H1 (cell line): ENCODE measurements at regions not wholly inside any gene's neighbourhood (a gene's known extent, or its start where the extent isn't known, plus 50 kb on each side); places are given as distances from the start of the nearest gene placed in this dataset.

Source experiments
- CTCF ChIA-PET: fragments of 300-600 bp; sonication (Branson Sonifier 250); formaldehyde crosslinking; loops from one replicate; lab custom pipeline; 2021; ENCODE audit not compliant: partially characterized antibody; lab: Charles Lee
- POLR2A ChIA-PET: fragments of 300-600 bp; sonication (Branson Sonifier 250); formaldehyde crosslinking; loops from one replicate; lab custom pipeline; 2021; ENCODE audit warnings: inconsistent platforms; ENCODE audit not compliant: partially characterized antibody; lab: Charles Lee
- DNase-seq, 2 experiments: peaks; one replicate each; pipeline versions ENCODE4 v3.0.0 to v3.0.0-alpha.2; 2010 to 2022; ENCODE audit warnings: low spot score in 2 of 2, low read depth in 1 of 2, mixed read lengths in 1 of 2
- FAIRE-seq: peaks from 2 replicates; lab custom pipeline; 2011; peaks lifted over from hg19 to GRCh38; lab: Jason Lieb, UNC
- H2AFZ ChIP-seq: 2 replicates; pipeline ENCODE4 v1.8.1; 2012; ENCODE audit warnings: low read length, inconsistent platforms
- H2AK5ac ChIP-seq: 2 replicates; pipeline ENCODE4 v1.6.1; 2013; ENCODE audit warnings: low read depth, low read length
- H2BK120ac ChIP-seq: replicated peaks from 2 replicates; pipeline ENCODE3; 2013; ENCODE audit warnings: low read depth, low read length, inconsistent platforms
- H2BK12ac ChIP-seq: 2 replicates; pipeline ENCODE4 v1.6.1; 2013; ENCODE audit warnings: low read depth, low read length
- H2BK15ac ChIP-seq: 2 replicates; pipeline ENCODE4 v1.6.1; 2013; ENCODE audit warnings: low read length
- H2BK20ac ChIP-seq: 2 replicates; pipeline ENCODE4 v1.6.1; 2013; ENCODE audit warnings: low read length
- H2BK5ac ChIP-seq: 2 replicates; pipeline ENCODE4 v1.6.1; 2013; ENCODE audit warnings: low read depth, low read length
- H3K14ac ChIP-seq: 2 replicates; pipeline ENCODE4 v1.6.1; 2013; ENCODE audit warnings: inconsistent platforms; ENCODE audit not compliant: insufficient read length
- H3K18ac ChIP-seq: 2 replicates; pipeline ENCODE4 v1.6.1; 2013; ENCODE audit warnings: low read length; ENCODE audit errors: extremely low read depth
- H3K23ac ChIP-seq: 2 replicates; pipeline ENCODE4 v1.6.1; 2013; ENCODE audit warnings: inconsistent platforms; ENCODE audit not compliant: insufficient read length
- H3K23me2 ChIP-seq: 2 replicates; pipeline ENCODE4 v1.6.1; 2013; ENCODE audit warnings: low read depth, low read length
- H3K27ac ChIP-seq: 2 replicates; pipeline ENCODE4 v1.6.1; 2011; ENCODE audit warnings: low read depth, low read length, inconsistent platforms
- H3K27me3 ChIP-seq, 4 experiments: replicated peaks in 1 of 4; 1 replicate in 1 of 4; 2 replicates in 3 of 4; pipeline versions ENCODE4 v1.6.1 to v1.8.1; 2011 to 2013; ENCODE audit warnings: low read length in 3 of 4, mild to moderate bottlenecking in 3 of 4, inconsistent platforms in 2 of 4, mixed read lengths in 2 of 4, moderate library complexity in 1 of 4; ENCODE audit not compliant: control insufficient read depth in 3 of 4, insufficient read depth in 3 of 4; ENCODE audit errors: extremely low read depth in 1 of 4
- H3K36me3 ChIP-seq, 4 experiments: 2 replicates each; pipeline versions ENCODE4 v1.6.1 to v1.8.1; 2011 to 2013; ENCODE audit warnings: mild to moderate bottlenecking in 4 of 4, low read length in 3 of 4, moderate library complexity in 2 of 4, control low read depth in 1 of 4, inconsistent platforms in 1 of 4; ENCODE audit not compliant: insufficient read depth in 4 of 4, control insufficient read depth in 2 of 4
- H3K4ac ChIP-seq: replicated peaks from 2 replicates; pipeline ENCODE3; 2013; ENCODE audit warnings: low read length, low read depth, mixed read lengths, inconsistent platforms; ENCODE audit not compliant: insufficient read length
- H3K4me1 ChIP-seq, 4 experiments: replicated peaks in 1 of 4; 1 replicate in 1 of 4; 2 replicates in 3 of 4; pipeline versions ENCODE4 v1.6.1 to v1.8.1; 2011 to 2013; ENCODE audit warnings: low read length in 3 of 4, inconsistent platforms in 2 of 4, mixed read lengths in 1 of 4; ENCODE audit not compliant: insufficient read depth in 4 of 4, control insufficient read depth in 3 of 4
- H3K4me2 ChIP-seq, 2 experiments: 2 replicates each; pipeline versions ENCODE4 v1.6.1 to v1.8.1; 2011 to 2013; ENCODE audit warnings: low read depth in 2 of 2, low read length in 2 of 2, control low read depth in 1 of 2, inconsistent platforms in 1 of 2, mild to moderate bottlenecking in 1 of 2; ENCODE audit not compliant: insufficient read depth in 1 of 2
- H3K4me3 ChIP-seq, 4 experiments: fragments of 200-600, 300-600 bp in 1 of 4; sonication (generic), shearing (Covaris generic), sonication (Bioruptor Twin) in 1 of 4; 2 replicates each; pipeline versions ENCODE4 v1.5.1 to v1.8.1; 2011 to 2016; ENCODE audit warnings: low read length in 4 of 4, low read depth in 3 of 4, control low read depth in 2 of 4, inconsistent platforms in 2 of 4, mild to moderate bottlenecking in 2 of 4, mixed read lengths in 1 of 4, moderate library complexity in 1 of 4; ENCODE audit not compliant: insufficient read depth in 2 of 4; ENCODE audit errors: extremely low read depth in 1 of 4
- H3K56ac ChIP-seq: replicated peaks from 2 replicates; pipeline ENCODE3; 2013; ENCODE audit warnings: low read depth, mild to moderate bottlenecking, mixed read lengths, low read length, inconsistent platforms; ENCODE audit not compliant: insufficient read length
- H3K79me1 ChIP-seq: 2 replicates; pipeline ENCODE4 v1.6.1; 2013; ENCODE audit warnings: low read depth, low read length, control low read depth
- H3K79me2 ChIP-seq, 2 experiments: 2 replicates each; pipeline versions ENCODE4 v1.6.1 to v1.8.1; 2012 to 2013; ENCODE audit warnings: low read length in 2 of 2, mild to moderate bottlenecking in 2 of 2, inconsistent platforms in 1 of 2; ENCODE audit not compliant: insufficient read depth in 2 of 2, control insufficient read depth in 1 of 2
- H3K9ac ChIP-seq, 4 experiments: replicated peaks in 1 of 4; 1 replicate in 1 of 4; 2 replicates in 3 of 4; pipeline versions ENCODE4 v1.6.1 to v1.8.1; 2011 to 2013; ENCODE audit warnings: low read depth in 3 of 4, low read length in 3 of 4, control low read depth in 2 of 4, mild to moderate bottlenecking in 2 of 4, moderate library complexity in 2 of 4, inconsistent platforms in 1 of 4; ENCODE audit errors: extremely low read depth in 1 of 4
- H3K9me3 ChIP-seq, 2 experiments: 2 replicates each; pipeline versions ENCODE4 v1.6.1 to v1.8.1; 2012 to 2013; ENCODE audit warnings: mild to moderate bottlenecking in 2 of 2, moderate library complexity in 2 of 2, control low read depth in 1 of 2, inconsistent platforms in 1 of 2, low read depth in 1 of 2, low read length in 1 of 2, mixed read lengths in 1 of 2; ENCODE audit not compliant: insufficient read depth in 2 of 2
- H4K20me1 ChIP-seq, 2 experiments: replicated peaks in 1 of 2; 2 replicates each; pipeline versions ENCODE3 to v1.8.1; 2011 to 2013; ENCODE audit warnings: inconsistent platforms in 2 of 2, low read length in 2 of 2, mild to moderate bottlenecking in 1 of 2; ENCODE audit not compliant: insufficient read depth in 2 of 2, control insufficient read depth in 1 of 2
- H4K5ac ChIP-seq: 2 replicates; pipeline ENCODE4 v1.6.1; 2013; ENCODE audit warnings: low read length, low read depth, mixed read lengths, inconsistent platforms; ENCODE audit not compliant: insufficient read length
- H4K8ac ChIP-seq: 2 replicates; pipeline ENCODE4 v1.8.0; 2013; ENCODE audit warnings: mild to moderate bottlenecking, moderate library complexity, low read length, inconsistent platforms; ENCODE audit not compliant: insufficient read depth; ENCODE audit errors: extremely low read depth
- H4K91ac ChIP-seq: replicated peaks from 2 replicates; pipeline ENCODE3; 2013; ENCODE audit warnings: low read length, mixed read lengths, inconsistent platforms; ENCODE audit not compliant: insufficient read length
- JUN ChIP-seq: IDR thresholded peaks from 2 replicates; pipeline ENCODE4 v1.6.1; 2011; ENCODE audit warnings: low read depth, mild to moderate bottlenecking, improper control_type of control experiment, low read length
- KDM4A ChIP-seq: IDR thresholded peaks from one replicate; pipeline ENCODE4 v1.7.1; 2012; ENCODE audit warnings: low read depth, mild to moderate bottlenecking, moderate library complexity, low read length, inconsistent platforms; ENCODE audit not compliant: severe bottlenecking
- whole genome bisulfite sequencing, 2 experiments: shearing (Covaris generic) in 1 of 2; methylation state at CpG; one replicate each; pipeline versions ENCODE4 v1.1.6 to v1.1.7; 2013 to 2015; ENCODE audit warnings: low lambda C conversion rate in 2 of 2, mixed read lengths in 2 of 2, inconsistent platforms in 1 of 2, low coverage in 1 of 2, missing lambda C conversion rate in 1 of 2; ENCODE audit not compliant: insufficient replicate concordance in 2 of 2, insufficient coverage in 1 of 2, insufficient read length in 1 of 2; ENCODE audit errors: extremely low coverage in 1 of 2, missing lambda C conversion rate in 1 of 2; 5-methylcytosine and 5-hydroxymethylcytosine counted together

- no peak overlapping the region for H3K14ac ChIP-seq
- H3K27me3 ChIP-seq: no peaks in the 10 kb centered on the region
- H3K9ac ChIP-seq: no peak overlapping the region
- no peak overlapping the region for H2AFZ ChIP-seq
- POLR2A ChIA-PET: no interaction called here
- no peaks in the 10 kb centered on the region for H3K79me1 ChIP-seq
- no peak for DNase-seq
- H3K56ac ChIP-seq: no peak overlapping the region
- H3K23ac ChIP-seq: no peak overlapping the region
- CTCF ChIA-PET: interaction anchor here (0.6 kb wide), 1 partner anchor 801 kb away, joined by 3 read pairs; no protein-coding TSS in a partner anchor
- H3K18ac ChIP-seq: no peak overlapping the region
- no peaks in the 10 kb centered on the region for H3K36me3 ChIP-seq
- H4K20me1 ChIP-seq: no peaks in the 10 kb centered on the region
- H2BK20ac ChIP-seq: no peak overlapping the region
- no peaks in the 10 kb centered on the region for H3K4me1 ChIP-seq
- H4K5ac ChIP-seq: no peak overlapping the region
- H2BK15ac ChIP-seq: no peak overlapping the region
- no peak overlapping the region for H4K91ac ChIP-seq
- H3K23me2 ChIP-seq: no peaks in the 10 kb centered on the region
- H3K79me2 ChIP-seq: no peaks in the 10 kb centered on the region
- H3K4me3 ChIP-seq: no peak overlapping the region
- no peak overlapping the region for H2BK5ac ChIP-seq
- H3K27ac ChIP-seq: no peak overlapping the region
- TF ChIP-seq KDM4A (no peak), JUN (no peak)
- no peaks in the 10 kb centered on the region for H3K9me3 ChIP-seq
- no peak overlapping the region for H2BK12ac ChIP-seq
- no peak overlapping the region for H3K4ac ChIP-seq
- 91% methylated on average over 6 of the region's 6 CpGs; no CpG with 5 or more reads in 1 of the 2 experiments for WGBS, 2 experiments
- no peak overlapping the region for H3K4me2 ChIP-seq
- no peak overlapping the region for H2BK120ac ChIP-seq
- no peak for FAIRE-seq
- no peak overlapping the region for H2AK5ac ChIP-seq
- H4K8ac ChIP-seq: no peak overlapping the region
These were observed 646.2 kb downstream of the CCDC171 start for GRCh38 chr9:16198996-16199395.
